NCI-H1694 (cell line): ENCODE measurements at regions not wholly inside any gene's neighbourhood (a gene's known extent, or its start where the extent isn't known, plus 50 kb on each side); places are given as distances from the start of the nearest gene placed in this dataset.
"Not testable (repeated sequence)": the region's sequence is repeated elsewhere in the genome, so short reads cannot be mapped to it uniquely, and the experiment has no call there.

Source experiments
- DNase-seq: peaks from one replicate; lab custom pipeline; 2025; lab: John Stamatoyannopoulos, UW

DNA sequence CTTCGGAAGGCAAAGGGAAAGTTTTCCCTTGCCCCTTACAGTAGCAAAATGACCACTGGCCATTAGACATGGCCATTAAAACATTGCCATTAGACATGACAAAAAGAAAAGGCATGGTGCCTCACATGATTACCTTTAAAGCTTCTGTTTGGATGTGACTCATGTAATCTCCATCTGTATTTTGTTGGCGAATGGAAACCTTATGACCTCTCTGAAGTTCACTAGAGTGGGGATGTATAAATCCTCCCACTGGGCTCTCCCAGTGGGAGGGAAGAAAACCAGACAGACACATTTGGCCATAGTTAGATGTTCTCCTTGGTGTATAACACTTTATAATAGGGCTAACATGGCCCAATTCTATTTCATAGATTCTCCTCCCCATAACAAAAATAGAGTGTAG lies 152.6 kb downstream of the MAGEB17 start:
- no peak for DNase-seq

DNA sequence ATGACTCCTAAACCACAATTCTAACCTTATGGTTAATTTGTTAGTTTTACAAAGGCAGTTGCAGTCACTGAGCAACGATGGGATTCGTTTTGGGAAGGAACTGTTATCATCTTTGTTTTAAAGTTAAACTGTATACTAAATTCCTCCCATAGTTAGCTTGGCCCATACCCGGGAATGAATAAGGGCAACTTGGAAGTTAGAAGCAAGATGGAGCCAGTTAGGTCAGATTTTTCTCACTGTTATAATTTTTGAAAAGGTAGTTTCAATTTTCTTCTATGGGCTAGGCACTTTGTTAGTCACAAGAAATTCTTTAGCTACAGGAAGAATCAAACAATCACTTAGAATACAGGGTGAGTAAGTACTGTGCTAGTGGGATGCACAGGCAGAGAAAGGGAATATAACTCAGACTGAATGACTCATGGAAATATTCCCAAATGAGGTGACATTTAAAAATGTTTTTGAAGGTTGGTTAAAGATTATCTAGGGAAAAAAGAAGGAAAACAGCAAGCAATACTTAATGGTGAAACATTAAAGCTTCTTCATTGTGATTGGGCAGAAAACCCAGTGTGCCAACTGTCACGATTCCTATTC lies 153.6 kb downstream of the MAGEB17 start:
- DNase-seq: no peak

DNA sequence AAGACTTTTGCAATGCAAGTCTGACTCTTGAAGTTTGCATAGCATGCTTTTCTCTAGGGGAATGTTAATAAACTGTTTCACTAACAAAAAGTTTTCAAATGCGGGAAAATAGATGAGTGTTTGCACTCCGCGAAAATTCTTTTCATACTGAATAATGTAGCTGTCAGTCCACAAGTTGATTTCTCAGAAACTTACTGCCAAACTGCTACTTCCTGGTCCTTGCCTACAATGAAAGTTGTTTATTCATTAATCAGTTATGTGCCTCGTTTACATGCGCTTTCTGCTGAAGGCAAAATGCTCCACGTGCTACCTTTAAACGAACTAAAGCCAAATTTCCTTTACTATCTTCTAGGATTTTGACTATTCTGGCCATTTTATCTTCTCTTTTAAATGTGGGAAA lies 166.2 kb downstream of the MAGEB17 start:
- DNase-seq: no peak

DNA sequence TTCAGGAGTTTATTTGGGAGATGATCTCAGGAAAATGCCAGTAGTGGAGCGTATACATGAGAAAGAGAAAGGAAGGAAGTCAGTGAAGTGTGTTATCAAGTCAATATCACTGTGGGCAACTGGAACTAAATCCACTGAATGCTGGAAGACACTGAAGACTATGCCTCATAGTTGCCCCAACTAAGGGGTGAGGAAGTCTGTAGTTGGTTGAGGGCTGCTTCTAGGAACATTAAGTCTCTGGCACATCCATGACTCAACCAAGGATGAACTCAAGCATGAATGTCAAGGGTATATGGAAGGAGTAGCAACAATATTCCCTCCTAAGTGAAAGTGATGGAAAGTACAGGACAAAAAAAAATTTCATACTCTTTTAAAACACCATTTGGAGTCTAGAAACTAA lies 167.9 kb downstream of the MAGEB17 start:
- no peak for DNase-seq

DNA sequence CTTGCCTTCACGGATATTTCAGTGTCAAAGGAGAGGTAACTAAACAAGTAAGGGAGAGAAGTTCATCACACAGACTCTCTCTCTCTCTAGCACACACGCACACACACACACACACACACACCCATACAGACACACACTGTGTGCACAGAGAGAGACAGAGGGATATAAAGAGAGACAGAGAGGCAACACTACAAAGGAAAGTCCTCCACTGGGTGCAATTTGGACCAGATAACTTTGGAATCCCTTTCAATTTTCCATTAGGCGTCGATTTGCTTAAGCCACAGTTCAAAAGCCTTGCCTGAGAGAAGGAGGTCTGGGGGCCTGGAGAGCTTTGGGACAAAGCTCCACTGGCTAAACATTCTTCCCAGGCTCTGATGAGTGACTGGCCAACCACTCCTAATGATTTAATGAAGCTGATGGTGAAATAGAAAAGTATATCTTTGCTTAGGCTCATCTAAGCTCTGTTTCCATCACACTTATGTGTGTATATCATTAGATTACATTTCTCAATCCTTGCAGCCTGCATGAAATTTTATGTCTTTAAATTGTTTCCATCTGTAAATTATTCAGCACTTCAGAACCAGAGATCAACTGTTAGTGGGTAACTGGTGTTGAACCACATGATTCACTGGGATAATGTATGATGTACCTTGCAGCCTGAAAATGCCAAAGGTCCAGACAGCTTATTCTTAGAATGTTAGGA lies 180.8 kb downstream of the MAGEB17 start:
- no peak for DNase-seq

DNA sequence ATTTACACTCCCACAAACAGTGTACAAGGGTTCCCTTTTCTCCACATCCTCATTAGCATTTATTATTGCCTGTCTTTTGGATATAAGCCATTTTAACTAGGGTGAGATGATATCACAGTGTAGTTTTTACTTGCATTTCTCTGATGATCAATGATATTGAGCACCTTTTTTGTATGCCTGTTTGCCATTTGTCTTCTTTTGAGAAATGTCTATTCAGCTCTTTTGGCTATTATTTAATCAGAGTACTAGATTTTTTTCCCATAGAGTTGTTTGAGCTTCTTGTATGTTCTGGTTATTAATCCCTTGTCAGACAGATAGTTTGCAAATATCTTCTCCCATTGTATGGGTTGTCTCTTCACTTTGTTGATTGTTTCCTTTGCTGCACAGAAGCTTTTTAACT lies 190.6 kb downstream of the MAGEB17 start:
- DNase-seq: no peak

DNA sequence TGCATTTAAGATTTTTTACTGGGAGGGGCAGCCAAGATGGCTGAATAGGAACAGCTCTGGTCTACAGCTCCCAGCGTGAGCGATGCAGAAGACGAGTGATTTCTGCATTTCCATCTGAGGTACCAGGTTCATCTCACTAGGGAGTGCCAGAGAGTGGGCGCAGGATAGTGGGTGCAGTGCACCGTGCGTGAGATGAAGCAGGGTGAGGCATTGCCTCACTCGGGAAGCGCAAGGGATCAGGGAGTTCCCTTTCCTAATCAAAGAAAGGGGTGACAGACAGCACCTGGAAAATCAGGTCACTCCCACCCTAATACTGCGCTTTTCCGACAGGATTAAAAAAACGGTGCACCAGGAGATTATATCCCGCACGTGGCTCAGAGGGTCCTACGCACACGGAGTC lies 192.8 kb downstream of the MAGEB17 start:
- DNase-seq: not testable (repeated sequence)

DNA sequence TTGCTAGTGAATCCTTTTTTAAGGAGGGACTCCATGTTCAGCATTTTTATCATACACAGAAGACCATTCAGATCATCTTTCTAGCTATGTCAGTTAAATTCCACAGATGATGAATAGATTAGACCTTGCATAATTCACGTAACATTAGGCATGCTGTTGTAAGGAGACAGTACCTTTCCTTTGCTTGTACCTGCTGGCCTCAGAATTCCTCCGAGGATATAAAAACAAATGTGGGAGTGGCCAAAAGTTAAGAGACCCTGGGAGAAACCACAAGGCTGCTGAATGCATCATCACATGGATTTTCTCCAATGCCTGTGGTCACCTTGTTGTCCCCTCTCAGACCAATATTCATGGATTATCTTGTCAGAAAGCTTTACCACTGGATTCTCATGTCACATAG lies 201.4 kb downstream of the MAGEB17 start:
- no peak for DNase-seq

DNA sequence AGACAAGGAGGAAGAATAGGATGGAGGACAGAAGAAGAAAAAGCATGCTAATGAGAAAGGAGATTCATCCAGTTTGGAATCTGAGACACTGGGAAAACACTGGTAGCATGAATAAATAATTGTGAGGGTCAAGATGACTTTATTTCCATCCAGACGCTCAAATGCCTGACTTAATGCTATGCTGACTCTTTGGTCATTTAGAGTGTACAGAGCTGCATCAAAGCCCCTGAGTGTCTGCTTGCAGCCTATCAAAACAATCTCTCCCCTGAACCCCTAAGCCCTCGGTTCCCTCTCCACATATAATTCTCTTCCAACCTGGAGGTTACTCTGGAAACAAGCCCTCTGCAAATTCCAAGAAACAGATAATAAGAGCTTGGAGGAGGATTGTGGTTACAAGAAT lies 208.8 kb downstream of the MAGEB17 start:
- DNase-seq: no peak

DNA sequence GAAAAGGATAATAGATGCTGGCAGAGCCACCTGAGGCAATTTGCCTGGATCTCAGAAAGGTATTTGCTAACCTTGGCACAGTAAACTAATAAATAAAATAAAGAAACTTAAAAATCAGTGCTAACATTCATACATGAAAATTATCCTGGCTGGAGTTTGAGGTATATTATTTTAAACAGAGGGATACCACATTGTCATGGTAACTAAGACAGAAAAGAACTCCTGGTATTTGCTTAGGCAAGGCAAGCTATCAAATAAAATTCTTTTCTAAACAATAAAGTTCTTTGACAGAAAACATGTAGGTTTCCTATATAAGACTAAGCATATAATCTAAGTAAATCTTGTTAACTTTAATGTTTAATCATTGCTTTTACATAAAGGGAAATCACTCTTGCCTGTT lies 218.8 kb downstream of the MAGEB17 start:
- DNase-seq: no peak

DNA sequence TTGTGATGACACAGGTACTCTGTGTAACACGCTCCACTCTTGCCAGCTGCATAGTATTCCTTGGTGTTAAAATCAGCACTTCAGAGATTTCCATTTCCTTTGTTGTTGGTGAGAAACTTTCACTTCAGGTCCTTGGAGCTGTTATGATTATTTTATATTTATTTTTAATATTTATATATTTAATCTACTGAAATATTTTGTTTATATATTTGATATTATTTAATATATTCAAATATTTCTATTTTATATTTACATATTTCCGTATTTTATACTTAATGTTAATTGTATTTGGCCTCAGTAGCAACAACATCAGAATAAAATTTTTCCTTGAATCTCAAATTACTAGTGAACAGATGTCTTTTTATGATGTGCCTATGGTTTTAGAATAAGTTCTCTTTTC lies 225.3 kb downstream of the MAGEB17 start:
- no peak for DNase-seq

DNA sequence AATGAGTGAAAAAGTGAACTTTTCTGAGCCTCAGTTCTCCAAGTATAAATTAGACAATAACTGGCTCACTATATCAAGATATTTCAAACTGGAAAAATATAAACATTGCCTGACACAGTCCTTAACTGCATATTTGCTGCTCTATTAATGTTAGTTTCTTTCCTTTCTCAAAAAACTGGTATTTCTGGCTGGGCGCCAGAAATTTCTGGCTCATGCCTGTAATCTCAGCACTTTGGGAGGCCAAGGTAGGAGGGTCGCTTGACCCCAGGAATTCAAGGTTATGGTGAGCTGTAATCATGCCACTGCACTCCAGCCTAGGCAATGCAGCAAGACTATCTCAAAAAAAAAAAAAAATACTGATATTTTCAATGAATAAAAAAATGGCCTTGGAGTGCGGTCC lies 227.0 kb downstream of the MAGEB17 start:
- DNase-seq: no peak

DNA sequence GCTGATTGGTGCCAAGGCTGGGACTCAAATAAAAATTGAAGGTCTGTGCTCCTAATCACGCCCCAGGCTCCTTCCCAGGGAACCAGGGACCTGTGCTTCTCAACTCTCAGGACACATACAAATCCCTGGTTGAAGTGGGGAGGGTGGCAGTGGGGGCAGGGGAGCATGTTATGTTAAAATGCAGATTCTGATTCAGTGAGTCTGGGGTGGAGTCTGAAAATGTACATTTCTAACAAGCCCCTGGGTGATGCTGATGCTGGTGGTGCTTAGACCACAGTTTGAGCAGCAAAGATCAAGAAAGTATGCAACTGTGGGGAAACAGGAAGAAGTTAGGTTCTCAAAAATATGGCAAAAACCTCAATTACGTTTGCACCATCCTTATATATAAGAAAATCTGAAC lies 236.5 kb downstream of the MAGEB17 start:
- DNase-seq: no peak

DNA sequence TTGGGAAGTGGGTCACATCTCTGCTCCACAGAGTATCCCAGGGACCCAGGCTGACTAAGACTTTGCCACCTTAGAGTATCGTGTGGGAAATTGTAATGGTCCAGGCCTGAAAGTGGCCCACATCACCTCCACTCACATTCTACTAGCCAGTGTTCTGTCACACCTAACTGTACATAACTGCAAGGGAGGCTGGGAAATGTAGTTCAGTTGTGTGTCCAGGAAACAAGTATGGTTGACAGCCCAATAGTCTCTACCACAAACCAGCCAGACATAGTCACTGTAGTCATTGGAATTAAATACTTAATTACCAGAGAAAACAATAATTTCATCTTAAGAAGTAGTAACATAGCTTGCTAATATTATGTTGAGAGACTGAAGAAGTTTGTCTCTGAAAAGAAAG lies 233.4 kb upstream of the S100G start:
- DNase-seq: no peak

DNA sequence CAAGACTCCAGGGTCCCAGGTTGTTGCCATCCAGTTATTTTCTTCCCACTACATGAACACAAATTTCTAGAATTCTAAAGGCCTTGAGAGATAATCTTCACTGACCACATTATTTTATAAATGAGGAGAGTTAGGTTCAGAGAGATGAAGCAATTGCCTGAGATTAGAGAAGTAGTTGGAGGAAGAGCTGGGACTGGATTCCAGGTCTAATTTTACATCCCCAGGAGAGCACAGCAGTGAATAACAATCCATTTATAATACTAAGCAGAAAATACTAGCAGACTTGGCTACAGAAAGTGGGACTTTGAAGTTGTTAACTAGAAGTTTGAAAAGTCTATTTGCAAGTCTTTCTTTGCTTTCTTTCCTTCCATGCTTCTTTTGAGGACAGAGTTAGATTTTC lies 231.3 kb upstream of the S100G start:
- no peak for DNase-seq

DNA sequence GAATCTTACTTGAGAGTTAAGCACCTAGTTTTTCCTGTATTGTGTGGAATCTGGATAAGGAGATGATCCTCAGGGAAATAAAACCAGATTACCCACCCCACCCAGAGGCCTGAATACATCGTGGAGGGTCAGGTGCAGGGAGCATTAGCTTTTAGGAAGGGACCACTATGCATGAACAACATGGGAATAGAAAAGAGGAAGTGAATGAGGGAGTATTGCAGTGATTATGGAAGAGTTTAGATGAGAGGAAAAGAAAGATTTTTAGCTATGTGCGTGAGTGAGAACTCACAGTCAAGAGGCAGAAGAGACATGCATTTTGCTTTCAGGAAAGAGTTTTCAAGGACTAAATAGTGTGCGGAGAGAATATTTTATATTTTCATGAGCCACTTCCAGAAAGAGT lies 222.3 kb upstream of the S100G start:
- DNase-seq: no peak

DNA sequence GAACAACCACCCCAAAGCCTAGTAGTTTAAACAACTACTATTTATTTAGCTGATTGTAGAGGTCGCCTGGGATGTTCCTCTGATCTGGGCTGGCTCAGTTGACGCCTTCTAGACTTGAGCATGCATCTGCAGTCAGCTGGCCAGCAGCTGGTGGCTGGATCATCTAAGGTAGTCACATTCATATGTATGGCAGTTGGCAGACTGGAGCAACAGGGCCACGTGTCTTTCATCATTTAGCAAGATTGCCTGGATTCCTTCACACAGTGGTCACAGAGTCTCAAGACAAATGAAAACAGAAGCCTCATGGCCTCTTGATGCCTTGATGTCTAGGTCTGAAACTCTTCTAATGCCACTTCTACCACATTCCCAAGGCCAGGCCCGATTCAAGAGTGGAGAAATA lies 220.6 kb upstream of the S100G start:
- no peak for DNase-seq

DNA sequence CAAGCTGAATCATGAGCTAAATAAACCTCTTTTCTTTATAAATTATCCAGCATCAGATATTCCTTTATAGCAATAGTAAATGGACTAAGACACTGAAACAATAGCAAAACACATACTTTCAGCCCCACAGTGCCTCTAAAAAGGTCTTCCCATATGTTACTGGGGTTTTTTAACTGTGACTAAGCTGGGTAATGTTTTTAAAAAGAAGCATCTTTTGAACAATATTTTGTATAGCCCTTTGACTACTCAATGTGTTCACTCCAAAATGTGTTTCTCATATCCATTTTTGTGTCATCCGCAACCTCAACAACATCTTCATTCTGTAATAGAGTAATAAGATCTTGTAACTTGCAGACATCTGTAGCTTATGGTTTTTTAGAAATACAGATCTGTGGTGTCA lies 218.7 kb upstream of the S100G start:
- no peak for DNase-seq

DNA sequence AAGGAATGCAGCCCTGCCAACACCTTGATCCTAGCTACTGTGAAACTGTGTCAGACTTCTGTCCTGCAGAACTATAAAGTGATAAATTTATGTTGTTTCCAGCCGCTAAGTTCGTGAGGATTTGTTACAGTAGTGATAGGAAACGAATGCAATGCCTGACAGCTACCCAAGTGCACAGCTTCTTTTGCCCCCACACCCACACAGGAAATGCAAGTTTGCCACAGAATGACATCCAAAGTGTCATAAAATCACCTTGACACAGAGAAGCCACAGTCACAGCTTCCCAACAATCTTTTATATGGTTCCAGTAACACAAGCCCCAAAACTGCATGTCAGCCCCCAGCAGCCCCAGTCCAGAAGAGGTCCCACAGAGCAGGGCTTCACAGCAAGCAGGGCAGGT lies 216.9 kb upstream of the S100G start:
- DNase-seq: no peak

DNA sequence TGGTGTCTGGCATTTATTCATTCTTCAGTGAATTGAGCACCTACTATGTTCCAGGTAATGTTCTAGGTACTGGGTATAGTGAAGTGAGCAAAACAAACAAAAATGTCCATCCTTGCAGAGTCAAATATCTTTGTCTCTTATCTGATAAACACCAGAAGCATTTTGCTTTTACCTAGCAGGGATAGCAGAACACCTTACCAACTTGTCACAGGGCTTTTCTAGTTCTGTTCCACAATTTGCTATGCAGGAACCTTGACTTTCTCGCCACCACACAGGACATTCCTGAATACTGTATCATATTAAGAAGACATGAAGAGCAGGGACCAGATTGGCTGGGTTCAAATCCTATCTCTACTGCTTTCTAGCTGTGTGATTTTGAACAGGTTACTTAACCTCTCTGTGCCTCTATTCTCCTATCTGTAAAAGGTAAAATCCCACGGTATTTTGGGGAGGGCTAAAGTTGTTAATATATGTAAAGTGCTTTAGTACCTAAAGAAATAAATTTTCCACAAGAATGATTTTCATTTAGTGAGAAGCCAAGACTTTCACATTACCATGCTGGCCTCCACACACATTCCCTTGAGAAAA lies 214.5 kb upstream of the S100G start:
- no peak for DNase-seq

DNA sequence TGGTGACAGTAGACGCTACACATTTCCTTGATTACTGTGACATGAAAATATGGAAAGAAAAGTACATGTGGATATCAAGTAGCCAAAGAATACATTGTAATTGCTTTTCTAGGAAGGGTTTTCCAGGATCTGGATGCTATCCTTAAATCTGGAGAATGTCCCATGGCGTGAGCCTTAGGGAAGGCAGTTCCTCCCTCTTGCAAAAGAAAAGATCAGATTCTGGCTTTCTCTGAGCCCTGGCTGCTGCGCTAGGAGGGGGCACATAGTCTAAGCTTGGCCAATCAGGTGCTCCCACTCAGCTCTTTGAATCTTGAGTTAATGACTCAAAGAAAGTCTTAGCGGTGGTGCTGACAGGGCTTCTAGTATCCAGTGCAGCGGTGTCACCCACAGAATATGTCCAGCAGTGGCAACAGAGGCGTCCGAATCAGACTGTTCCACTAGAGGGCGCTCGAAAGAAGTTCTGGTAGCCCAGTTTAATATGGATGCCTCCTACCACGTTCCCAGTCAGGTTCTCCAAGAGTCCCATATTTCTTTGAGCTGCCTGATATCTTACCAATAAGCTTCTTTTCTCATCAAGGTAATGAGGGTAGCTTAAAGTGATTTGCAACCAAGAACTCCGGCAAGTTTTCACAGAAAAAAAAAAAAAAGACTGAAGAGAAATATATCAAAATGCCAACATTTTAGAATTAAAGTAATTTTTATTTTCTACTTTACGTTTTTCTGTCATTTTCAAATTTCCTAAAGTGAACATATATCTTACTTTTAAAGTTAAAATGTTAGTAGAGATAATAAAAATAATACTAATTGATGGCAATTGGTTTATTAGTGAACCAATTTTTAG lies 213.4 kb upstream of the S100G start:
- peak; percentile 54 for DNase-seq

DNA sequence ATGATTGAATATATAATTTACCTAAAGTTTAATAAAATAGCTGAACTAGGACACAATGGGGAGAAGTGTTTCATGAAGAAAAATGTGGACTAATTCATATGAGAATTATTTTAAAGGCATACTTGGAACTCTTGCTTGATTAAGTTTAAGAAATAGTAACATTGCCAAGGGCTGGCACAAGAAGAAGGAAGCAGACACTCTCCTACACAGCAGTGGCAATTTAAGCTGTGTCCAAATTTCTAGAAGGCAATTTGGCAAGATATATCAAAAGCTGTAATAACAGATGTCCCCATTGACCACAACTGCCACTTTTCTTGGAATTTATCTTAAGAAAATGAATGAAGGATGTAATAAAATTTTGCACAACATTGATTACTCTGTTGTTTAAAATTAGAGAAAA lies 209.5 kb upstream of the S100G start:
- no peak for DNase-seq

DNA sequence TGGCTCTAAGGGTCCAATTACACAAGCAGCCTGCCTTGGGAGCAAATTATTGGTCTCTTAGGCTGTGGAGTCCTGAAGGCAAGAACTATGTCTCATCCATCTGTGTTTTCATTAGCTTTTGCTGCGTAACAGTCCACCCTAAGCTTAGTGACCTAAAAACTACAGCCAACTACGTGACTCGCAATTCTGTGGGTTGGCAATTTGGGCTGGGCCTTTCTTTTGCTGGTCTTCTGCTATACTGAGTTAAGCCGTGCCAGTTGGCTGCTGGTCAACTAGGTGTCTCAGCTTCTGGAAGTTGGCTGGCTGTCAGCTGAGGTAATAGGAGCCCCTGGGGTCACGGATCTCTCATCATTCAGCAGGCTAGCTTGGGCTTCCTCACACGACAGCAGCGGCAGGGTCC lies 205.6 kb upstream of the S100G start:
- no peak for DNase-seq
